ENCODE measurements at regions not wholly inside any gene's neighbourhood (a gene's known extent, or its start where the extent isn't known, plus 50 kb on each side); places are given as distances from the start of the nearest gene placed in this dataset.

DNA sequence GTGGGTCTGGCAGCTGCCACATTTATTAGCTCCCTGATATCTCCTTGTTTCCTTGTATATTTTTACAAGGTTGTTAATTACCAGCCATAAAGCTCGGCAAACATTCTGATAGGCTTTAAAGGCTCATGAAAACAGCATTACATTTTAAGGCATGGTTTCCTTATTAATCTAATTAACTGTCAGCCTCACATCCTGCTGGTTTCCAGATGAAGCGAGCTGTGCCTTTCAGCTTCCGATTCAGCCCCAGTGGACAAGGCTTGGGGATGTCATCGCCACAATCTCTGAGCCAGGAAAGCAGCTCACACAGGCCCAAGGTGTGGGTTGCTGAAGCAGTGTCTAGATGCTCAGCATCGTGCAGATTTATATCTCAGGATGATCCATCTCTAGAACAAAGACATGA lies 66.0 kb upstream of the RALY start:
- no peak for TF ChIP-seq ZBTB7A (IDR thresholded peaks at IDR 0.05; ENCODE audit: low read depth)
- no peak for TF ChIP-seq TCF12 (IDR thresholded peaks at IDR 0.05; ENCODE audit: low read depth)
- TF ChIP-seq REST (IDR thresholded peaks at IDR 0.05; ENCODE audit: low read depth): no peak
- TF ChIP-seq EP300 (IDR thresholded peaks at IDR 0.05; ENCODE audit: borderline replicate concordance): no peak
- no peak for TF ChIP-seq YY1 (IDR thresholded peaks at IDR 0.05; ENCODE audit: low read depth)
- no peak for TF ChIP-seq RAD21 (IDR thresholded peaks at IDR 0.05; ENCODE audit: low read depth)
- TF ChIP-seq, protein P1, sequence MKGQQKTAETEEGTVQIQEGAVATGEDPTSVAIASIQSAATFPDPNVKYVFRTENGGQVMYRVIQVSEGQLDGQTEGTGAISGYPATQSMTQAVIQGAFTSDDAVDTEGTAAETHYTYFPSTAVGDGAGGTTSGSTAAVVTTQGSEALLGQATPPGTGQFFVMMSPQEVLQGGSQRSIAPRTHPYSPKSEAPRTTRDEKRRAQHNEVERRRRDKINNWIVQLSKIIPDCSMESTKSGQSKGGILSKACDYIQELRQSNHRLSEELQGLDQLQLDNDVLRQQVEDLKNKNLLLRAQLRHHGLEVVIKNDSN (IDR thresholded peaks at IDR 0.05): no peak
- no peak for TF ChIP-seq TAF1 (IDR thresholded peaks at IDR 0.05; ENCODE audit: low read depth)
- TF ChIP-seq, protein P2, sequence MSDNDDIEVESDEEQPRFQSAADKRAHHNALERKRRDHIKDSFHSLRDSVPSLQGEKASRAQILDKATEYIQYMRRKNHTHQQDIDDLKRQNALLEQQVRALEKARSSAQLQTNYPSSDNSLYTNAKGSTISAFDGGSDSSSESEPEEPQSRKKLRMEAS (IDR thresholded peaks at IDR 0.05): no peak
- no peak for TF ChIP-seq CEBPB (IDR thresholded peaks at IDR 0.05)
- TF ChIP-seq TEAD4 (IDR thresholded peaks at IDR 0.05): no peak
- TF ChIP-seq CREB1 (IDR thresholded peaks at IDR 0.05; ENCODE audit: low read depth): no peak
- TF ChIP-seq FOXM1 (IDR thresholded peaks at IDR 0.05; ENCODE audit: borderline replicate concordance, low read depth): no peak
